ENCODE measurements at regions not wholly inside any gene's neighbourhood (a gene's known extent, or its start where the extent isn't known, plus 50 kb on each side); places are given as distances from the start of the nearest gene placed in this dataset.

DNA sequence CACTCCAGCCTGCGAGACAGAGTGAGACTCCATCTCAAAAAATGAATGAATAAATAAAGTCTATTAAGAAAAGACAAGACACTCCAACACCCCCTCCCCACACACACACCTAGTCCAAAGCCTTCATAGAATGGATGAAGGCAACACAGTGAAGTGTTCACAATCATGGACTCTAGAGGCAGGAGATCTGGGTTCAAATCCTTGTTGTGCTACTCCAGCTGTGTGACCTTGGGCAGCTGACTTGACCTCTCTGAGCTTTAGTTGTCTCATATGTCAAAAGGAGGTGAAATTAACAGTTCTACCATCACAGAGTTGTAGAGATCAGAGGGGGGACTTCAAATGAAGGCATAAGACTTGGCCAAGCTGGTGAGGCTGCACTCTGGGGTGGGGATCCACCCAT lies 95.8 kb upstream of the MAP1LC3B2 start:
- DNase-seq: no peak

GRCh38 chr12:116465407-116465806 lies 93.8 kb upstream of the MAP1LC3B2 start:
- no peak for DNase-seq

GRCh38 chr12:116465856-116466255 lies 93.3 kb upstream of the MAP1LC3B2 start:
- DNase-seq: no peak

GRCh38 chr12:116466536-116466935 lies 92.6 kb upstream of the MAP1LC3B2 start:
- no peak for DNase-seq

GRCh38 chr12:116469344-116469743 lies 89.8 kb upstream of the MAP1LC3B2 start:
- no peak for DNase-seq

DNA sequence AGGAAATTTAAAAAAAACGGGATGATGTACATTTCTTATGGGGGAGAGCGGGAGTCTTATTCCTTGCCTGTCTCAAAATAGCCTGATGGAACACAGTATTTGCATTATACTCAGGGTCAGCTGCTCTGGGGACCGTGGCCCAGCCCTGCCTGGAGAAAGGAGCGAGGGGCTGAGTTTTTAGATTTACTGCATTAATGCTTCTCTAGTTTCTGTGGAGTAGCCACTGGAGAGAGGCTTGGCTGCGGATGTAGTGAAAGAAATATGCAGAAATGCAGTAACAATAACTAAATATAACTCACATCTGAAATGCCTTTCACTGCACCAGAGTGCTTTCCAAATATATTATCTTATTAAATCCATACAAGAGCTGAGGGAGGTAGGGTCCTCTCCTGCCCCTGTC lies 87.6 kb upstream of the MAP1LC3B2 start:
- DNase-seq: no peak

DNA sequence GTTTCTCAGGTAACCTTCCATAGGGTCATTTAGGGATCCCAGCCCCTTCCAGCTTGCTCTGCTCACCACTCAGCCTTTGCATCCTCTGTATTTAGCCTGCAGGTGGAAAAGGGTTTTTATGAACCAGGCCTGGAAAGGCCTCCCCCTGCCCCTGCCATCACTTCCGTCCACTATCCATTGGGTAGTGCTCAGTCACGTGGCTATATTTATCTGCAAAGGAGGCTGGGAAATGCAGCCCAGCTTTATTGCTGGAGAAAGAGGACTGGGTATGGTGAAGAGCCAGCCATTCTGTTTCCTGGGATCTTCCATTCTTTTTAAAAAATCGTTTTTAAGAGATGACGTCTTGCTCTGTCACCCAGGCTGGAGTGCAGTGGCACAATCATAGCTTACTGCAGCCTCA lies 87.0 kb upstream of the MAP1LC3B2 start:
- DNase-seq: no peak

DNA sequence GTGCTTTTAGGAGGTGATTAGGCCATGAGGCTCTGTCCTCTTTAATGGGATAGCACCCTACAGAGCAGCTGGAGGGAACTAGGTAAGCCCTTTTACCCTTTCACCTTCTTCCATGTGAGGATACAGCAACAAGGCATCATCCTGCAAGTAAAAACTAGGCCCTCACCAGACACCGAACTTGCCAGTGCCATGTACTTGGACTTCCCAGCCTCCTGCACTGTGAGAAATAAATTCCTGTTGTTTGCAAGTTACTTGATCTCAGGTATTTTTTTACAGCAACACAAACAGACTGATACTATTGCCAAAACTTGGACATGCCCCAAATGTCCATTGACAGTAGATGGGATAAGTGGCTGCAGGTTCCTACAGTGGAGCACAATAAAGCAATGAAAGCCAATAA lies 85.8 kb upstream of the MAP1LC3B2 start:
- no peak for DNase-seq

- DNase-seq: no peak
Measured at GRCh38 chr12:116474331-116474730, 84.8 kb upstream of the MAP1LC3B2 start.

- DNase-seq: no peak
Measured at GRCh38 chr12:116474899-116475298, 84.3 kb upstream of the MAP1LC3B2 start.

GRCh38 chr12:116476227-116476822 lies 82.9 kb upstream of the MAP1LC3B2 start:
- no peak for DNase-seq

GRCh38 chr12:116478243-116478773 lies 80.9 kb upstream of the MAP1LC3B2 start:
- DNase-seq: no peak

DNA sequence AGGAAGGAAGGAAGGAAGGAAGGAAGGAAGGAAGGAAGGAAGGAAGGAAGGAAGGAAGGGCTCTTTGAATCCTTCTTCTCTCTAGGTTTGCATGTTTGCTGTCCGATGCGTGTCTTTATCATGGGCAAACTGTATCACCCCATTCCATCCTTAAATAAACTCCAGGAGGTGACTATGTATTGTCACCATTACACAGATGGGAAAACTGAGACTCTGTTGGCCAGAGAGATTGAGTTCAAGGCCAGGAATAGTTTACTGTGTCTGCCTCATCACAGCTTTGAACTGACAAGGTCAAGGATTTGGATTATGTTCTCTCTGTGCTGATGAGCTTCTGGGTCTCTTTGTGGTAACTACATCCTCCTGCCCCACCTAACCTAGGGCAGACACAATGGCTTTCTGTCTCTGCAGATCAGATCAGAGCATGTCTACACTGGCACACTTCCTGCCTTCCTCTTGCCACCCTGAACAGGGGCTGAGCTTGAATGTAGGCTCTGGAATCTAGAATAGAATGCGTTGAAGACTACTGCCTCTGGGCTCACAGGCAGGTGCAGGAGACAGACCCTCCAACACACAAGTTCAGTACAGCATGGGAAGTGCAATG lies 78.9 kb upstream of the MAP1LC3B2 start:
- DNase-seq: no peak

DNA sequence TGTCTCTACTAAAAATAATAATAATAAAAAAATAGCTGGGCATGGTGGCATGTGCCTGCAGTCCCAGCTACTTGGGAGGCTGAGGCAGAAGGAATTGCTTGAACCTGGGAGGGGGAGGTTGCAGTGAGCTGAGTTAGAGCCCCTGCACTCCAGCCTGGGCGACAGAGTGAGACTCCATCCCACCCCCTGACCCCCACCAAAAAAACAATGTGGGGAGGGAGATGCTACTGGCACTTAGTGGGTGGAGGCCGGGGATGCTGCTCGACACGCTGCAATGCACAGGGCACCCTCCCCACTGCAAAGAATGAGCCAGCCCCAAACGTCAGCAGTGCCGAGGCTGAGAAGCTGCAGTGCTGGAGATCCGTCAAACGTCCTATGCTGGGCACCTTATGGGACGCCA lies 77.5 kb upstream of the MAP1LC3B2 start:
- DNase-seq: no peak

GRCh38 chr12:116482179-116482578 lies 77.0 kb upstream of the MAP1LC3B2 start:
- no peak for DNase-seq

- no peak for DNase-seq
Measured at GRCh38 chr12:116482859-116483258, 76.3 kb upstream of the MAP1LC3B2 start.

DNA sequence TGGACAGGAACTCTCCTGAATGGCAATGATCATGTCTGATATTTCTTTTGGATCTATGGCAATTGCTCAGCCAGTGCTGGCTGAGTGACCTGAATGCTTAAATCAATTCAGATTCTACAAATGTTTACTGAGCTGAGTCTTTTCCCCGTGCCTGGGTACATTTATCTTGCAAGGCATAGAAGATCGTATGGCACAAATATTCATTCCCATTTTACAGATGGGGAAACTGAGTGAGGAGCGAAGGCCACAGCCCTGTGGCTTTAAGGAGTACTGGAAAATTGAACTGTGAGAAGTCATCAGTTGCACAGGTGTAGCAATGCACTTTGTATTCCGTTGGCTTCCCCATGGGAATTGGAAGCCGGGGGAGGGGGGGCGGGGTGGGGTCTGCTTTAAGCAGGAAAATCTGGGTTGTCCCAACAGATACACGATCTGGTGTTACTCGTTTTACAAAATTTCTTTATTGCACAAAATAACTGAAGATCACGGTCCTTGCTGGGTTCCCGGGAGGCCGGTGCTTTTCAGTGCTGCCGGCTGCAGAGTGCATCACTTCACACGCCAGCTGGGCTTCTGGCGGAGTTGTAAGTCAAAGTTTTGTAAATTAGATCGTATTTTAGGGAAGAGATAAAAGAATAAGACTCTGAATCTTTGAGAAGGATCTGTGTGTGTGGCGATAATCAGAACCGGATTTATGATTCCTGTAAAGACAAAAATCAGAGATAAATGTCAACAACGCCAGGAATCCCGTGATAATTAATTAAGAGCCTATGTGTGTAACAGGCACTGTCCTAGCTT lies 75.0 kb upstream of the MAP1LC3B2 start:
- no peak for DNase-seq

DNA sequence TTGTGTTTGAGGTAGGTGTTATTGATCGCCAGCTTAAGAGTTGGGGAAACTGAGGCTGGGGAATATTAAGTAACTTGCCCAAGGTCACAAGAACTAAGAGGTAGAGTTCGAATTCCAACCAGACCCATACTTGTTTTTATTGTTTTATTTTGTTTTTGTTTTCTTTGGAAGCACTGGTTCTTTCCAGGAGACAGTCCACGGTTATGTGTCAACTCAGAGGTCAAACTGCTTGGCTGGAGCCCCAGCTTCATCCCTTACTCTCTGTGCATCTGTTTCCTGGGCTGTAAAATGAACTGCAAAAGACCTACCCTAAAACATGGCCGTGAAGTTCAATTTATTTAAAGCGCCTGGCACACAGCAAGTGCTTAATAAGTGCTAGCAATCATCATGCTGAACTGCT lies 74.4 kb upstream of the MAP1LC3B2 start:
- DNase-seq: no peak

DNA sequence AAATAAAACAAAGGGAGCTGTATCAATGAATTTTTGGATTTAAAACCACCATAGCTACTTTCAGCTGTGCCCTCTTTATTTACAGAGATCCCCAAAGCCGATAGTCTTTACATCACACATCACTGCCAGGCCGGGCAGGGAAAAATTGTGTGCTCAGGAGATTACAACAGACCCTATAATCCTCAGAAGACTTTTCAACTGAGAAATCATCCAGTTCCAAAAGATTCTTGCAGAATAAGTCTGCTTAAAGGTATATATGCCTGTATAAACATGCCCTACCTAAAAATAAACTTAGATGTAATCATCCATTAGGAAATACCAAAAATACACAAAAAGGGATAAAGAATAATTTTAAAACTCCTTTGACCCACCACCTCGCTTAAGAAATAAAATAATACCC lies 70.1 kb upstream of the MAP1LC3B2 start:
- no peak for DNase-seq

GRCh38 chr12:116490471-116490870 lies 68.7 kb upstream of the MAP1LC3B2 start:
- DNase-seq: no peak

DNA sequence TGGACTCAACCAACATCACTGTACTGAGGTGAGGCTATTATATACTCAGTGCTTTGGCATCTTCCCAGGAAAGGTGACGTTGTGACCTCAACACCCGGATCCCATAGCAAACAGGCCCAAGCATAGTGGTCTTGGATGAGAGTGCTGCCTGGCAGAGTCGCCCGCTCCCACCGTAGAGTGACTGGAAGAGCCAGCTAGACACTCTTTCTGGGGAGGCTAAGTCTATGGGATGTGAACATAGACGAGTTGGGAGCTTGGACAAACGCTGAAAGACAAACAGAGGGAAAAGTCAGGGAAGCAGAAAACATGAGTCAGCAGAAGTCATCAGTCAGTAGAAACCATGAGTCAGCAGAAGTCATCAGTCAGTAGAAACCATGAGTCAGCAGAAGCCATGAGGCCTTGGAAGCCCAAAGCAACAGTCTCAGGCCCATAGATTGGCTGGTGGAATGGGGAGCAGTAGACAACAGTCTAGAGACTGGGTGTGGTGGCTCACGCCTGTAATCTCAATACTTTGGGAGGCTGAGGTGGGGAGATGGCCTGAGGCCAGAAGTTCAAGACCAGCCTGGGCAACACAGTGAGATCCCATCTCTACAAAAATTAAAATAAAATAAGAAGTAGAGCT lies 66.4 kb upstream of the MAP1LC3B2 start:
- no peak for DNase-seq

- DNase-seq: no peak
Measured at GRCh38 chr12:116495260-116495659, 63.9 kb upstream of the MAP1LC3B2 start.

GRCh38 chr12:116497051-116497591 lies 62.1 kb upstream of the MAP1LC3B2 start:
- DNase-seq: no peak

All from stimulated activated CD4-positive, alpha-beta T cell treated with anti-CD3 and anti-CD28 coated beads, Interleukin-4, amount 100 ng/mL, for 1 hour (primary cell).